Left ventricle myocardium inferior (tissue), 1 donor: ENCODE measurements at regions not wholly inside any gene's neighbourhood (a gene's known extent, or its start where the extent isn't known, plus 50 kb on each side); places are given as distances from the start of the nearest gene placed in this dataset.

Source experiments
- DNase-seq: peaks from one replicate; pipeline ENCODE4 v3.0.0-alpha.2; 2020
- H3K27ac ChIP-seq: fragments of 200-600 bp; replicated peaks from 2 replicates; pipeline ENCODE4 v1.8.0; 2021
- H3K27me3 ChIP-seq: fragments of 200-600 bp; 2 replicates; pipeline ENCODE4 v1.8.0; 2021; ENCODE audit warnings: low read depth
- H3K36me3 ChIP-seq: fragments of 200-600 bp; 2 replicates; pipeline ENCODE4 v1.8.0; 2021
- H3K4me1 ChIP-seq: fragments of 200-600 bp; 2 replicates; pipeline ENCODE4 v1.8.0; 2021
- H3K4me3 ChIP-seq: fragments of 200-600 bp; 2 replicates; pipeline ENCODE4 v1.8.0; 2021; ENCODE audit warnings: mild to moderate bottlenecking, moderate library complexity
- H3K9me3 ChIP-seq: fragments of 200-600 bp; replicated peaks from 2 replicates; pipeline ENCODE4 v1.8.0; 2021
- CTCF ChIP-seq: fragments of 200-600 bp; IDR thresholded peaks from 2 replicates; pipeline ENCODE4 v1.8.0; 2021; ENCODE audit warnings: antibody characterized with exemption, mild to moderate bottlenecking, borderline replicate concordance
- intact Hi-C: fragments of 100-400 bp; cut with micrococcal nuclease; formaldehyde crosslinking; loops from one replicate; pipeline ENCODE4 v1.11.0; 2022
- donor health status: DM: no; HTN: yes; CAD: no; lungs with severe emphysema.

- H3K4me3 ChIP-seq: no peak overlapping the region
- H3K27ac ChIP-seq: no peak overlapping the region
- no peaks in the 10 kb centered on the region for H3K4me1 ChIP-seq
- intact Hi-C loops: no loop called here
- no peaks in the 10 kb centered on the region for H3K9me3 ChIP-seq
- H3K36me3 ChIP-seq: no peaks in the 10 kb centered on the region
- no peaks in the 10 kb centered on the region for H3K27me3 ChIP-seq
- TF ChIP-seq CTCF: no peak
- DNase-seq: no peak
Measured at GRCh38 chr2:190799999-190800398, 80.6 kb upstream of the GLS start.

GRCh38 chr2:190800528-190800927 lies 80.1 kb upstream of the GLS start:
- H3K36me3 ChIP-seq: no peaks in the 10 kb centered on the region
- H3K27me3 ChIP-seq: no peaks in the 10 kb centered on the region
- no peaks in the 10 kb centered on the region for H3K4me1 ChIP-seq
- no peak for DNase-seq
- H3K4me3 ChIP-seq: no peak overlapping the region
- H3K27ac ChIP-seq: no peak overlapping the region
- intact Hi-C loops: no loop called here
- no peak for TF ChIP-seq CTCF
- no peaks in the 10 kb centered on the region for H3K9me3 ChIP-seq

- no peak overlapping the region for H3K27ac ChIP-seq
- no peak for DNase-seq
- intact Hi-C loops: no loop called here
- H3K4me1 ChIP-seq: no peaks in the 10 kb centered on the region
- H3K27me3 ChIP-seq: no peaks in the 10 kb centered on the region
- no peak overlapping the region for H3K4me3 ChIP-seq
- no peaks in the 10 kb centered on the region for H3K36me3 ChIP-seq
- no peaks in the 10 kb centered on the region for H3K9me3 ChIP-seq
- no peak for TF ChIP-seq CTCF
Measured at GRCh38 chr2:190802129-190802528, 78.5 kb upstream of the GLS start.

- no peaks in the 10 kb centered on the region for H3K36me3 ChIP-seq
- no peak for DNase-seq
- H3K9me3 ChIP-seq: no peaks in the 10 kb centered on the region
- no peaks in the 10 kb centered on the region for H3K27me3 ChIP-seq
- intact Hi-C loops: no loop called here
- TF ChIP-seq CTCF: no peak
- H3K27ac ChIP-seq: no peak overlapping the region
- H3K4me3 ChIP-seq: no peak overlapping the region
- no peaks in the 10 kb centered on the region for H3K4me1 ChIP-seq
Measured at GRCh38 chr2:190802626-190803209, 77.9 kb upstream of the GLS start.

- Histone ChIP-seq H3K27ac (no peak overlapping the region), H3K36me3 (no peaks in the 10 kb centered on the region), H3K4me1 (no peaks in the 10 kb centered on the region), H3K4me3 (no peak overlapping the region), H3K9me3 (no peaks in the 10 kb centered on the region), H3K27me3 (no peaks in the 10 kb centered on the region)
- TF ChIP-seq CTCF: peak; percentile 75
- DNase-seq: no peak
- intact Hi-C loops: no loop called here
Measured at GRCh38 chr2:190804182-190804795, 76.3 kb upstream of the GLS start.
